ENCODE measurements at regions not wholly inside any gene's neighbourhood (a gene's known extent, or its start where the extent isn't known, plus 50 kb on each side); places are given as distances from the start of the nearest gene placed in this dataset.

DNA sequence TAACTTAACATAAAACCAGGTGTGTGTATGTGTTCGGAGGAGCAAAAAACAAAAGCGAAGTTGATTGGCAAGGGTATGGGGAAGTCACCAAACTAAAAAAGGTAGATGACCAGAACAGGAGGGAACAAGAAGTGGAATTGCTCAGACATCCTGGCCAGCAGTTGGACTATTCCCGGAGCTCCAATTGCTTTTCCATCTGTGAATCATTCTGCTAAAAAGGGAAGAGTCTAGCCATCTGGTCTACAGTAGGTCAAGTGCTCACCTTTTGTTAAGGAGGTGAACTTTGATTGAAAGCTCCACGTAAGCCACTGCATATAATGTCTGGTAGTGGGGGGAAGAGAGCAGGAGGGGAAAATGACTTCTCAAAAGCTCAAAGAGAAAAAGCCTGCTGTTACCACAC, 50.0 kb upstream of the BET1 start:
- Mint-ChIP-seq H3K36me3 (no peaks in the 10 kb centered on the region), H3K9me3 (ENCODE audit: low read depth) (no peaks in the 10 kb centered on the region), H3K27ac (no peak overlapping the region), H3K4me1 (no peaks in the 10 kb centered on the region), H3K27me3 (peaks cover 36% of the 10 kb centered on the region), H3K4me3 (no peak overlapping the region)
- DNase-seq, result no peak
- ATAC-seq, result no peak
- CTCF ChIA-PET, result no interaction called here

DNA sequence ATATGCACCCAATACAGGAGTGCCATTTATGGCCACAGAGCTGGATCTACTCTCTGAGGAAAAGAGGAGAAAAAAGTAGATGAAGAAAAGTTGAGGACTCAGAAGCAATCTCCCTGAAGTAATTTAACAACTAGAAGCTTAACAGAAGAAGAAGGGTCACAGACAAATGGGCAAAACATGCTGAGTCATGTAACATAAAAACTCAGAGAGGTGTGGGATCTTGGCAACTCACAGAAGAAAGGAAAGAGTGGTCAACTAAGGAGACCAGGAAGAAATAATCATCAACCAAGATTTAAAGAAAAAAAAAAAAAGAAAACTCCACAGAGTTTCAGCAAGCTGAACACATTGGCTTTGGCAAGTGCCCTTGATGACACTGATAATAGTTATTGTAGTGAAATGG, 51.8 kb upstream of the BET1 start:
- Mint-ChIP-seq H3K4me1 (peaks cover 4% of the 10 kb centered on the region), H3K27me3 (peaks cover 36% of the 10 kb centered on the region), H3K36me3 (no peaks in the 10 kb centered on the region), H3K9me3 (ENCODE audit: low read depth) (no peaks in the 10 kb centered on the region), H3K27ac (no peak overlapping the region), H3K4me3 (no peak overlapping the region)
- CTCF ChIA-PET, result no interaction called here
- ATAC-seq (no peak), DNase-seq (no peak)

DNA sequence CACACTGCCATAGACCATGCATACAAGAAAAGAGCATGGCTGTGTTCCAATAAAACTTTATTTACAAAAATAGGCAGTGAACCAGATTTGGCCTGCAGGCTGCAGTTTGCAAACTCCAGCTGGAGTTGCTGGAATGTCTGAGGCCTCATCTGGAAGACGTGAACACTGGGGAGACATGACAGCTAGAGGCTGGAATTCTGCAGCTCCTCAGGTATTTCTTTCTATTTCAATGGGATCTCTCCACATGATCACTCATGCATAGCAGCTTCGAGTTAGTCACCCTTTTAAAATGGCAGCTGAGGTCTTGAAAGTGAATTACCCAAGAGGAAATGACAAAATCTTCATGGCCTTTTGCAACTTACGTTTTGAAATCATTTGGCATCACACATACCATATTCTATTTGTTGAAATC, 52.6 kb upstream of the BET1 start:
- no peak for ATAC-seq
- H3K36me3 Mint-ChIP-seq, result no peaks in the 10 kb centered on the region
- H3K4me1 Mint-ChIP-seq, result peaks cover 7% of the 10 kb centered on the region
- CTCF ChIA-PET, result no interaction called here
- no peak for DNase-seq
- no peaks in the 10 kb centered on the region for H3K9me3 Mint-ChIP-seq (ENCODE audit: low read depth)
- no peak overlapping the region for H3K27ac Mint-ChIP-seq
- H3K4me3 Mint-ChIP-seq, result no peak overlapping the region
- peaks cover 42% of the 10 kb centered on the region for H3K27me3 Mint-ChIP-seq

DNA sequence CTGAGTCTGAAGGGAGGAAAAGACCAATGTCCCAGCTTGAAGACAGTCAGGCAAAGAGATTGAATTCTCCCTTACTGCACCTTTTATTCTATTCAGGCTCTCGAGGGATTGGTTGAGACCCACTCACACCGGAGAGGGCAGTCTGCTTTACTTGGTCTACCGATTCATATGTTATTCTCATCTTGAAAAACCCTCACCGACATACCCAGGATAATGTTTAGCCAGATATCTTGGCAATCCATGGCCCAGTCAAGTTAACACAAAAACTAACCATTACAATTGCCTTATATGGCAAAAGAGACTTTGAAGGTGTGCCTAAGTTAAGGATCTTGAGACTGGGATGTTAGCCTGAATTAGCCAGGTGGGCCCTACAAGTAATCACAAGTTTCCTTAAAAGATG, 53.8 kb upstream of the BET1 start:
- no peak overlapping the region for H3K27ac Mint-ChIP-seq
- DNase-seq, result no peak
- CTCF ChIA-PET, result no interaction called here
- no peak for ATAC-seq
- H3K27me3 Mint-ChIP-seq, result peaks cover 46% of the 10 kb centered on the region
- peaks cover 10% of the 10 kb centered on the region for H3K4me1 Mint-ChIP-seq
- H3K9me3 Mint-ChIP-seq (ENCODE audit: low read depth), result no peaks in the 10 kb centered on the region
- no peak overlapping the region for H3K4me3 Mint-ChIP-seq
- no peaks in the 10 kb centered on the region for H3K36me3 Mint-ChIP-seq

DNA sequence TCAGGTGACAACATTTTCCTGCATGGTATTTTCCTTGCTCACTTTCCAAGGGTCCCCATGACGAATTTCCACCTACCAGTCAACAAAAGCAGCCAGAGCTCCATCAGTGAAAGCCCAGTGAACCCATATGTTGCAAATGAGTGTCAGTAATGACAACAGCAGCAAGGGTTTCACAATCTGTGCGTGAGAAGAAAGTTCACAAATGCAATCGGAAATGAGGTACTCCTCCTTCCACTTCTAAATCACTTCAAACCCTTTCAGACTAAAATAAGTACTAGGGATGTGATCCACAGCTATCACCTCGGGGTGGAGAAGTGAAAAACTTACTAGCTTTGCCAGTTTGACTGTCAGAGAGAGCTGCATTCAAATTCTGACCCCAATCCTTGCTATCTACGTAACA, 55.6 kb upstream of the BET1 start:
- no peaks in the 10 kb centered on the region for H3K9me3 Mint-ChIP-seq (ENCODE audit: low read depth)
- H3K27ac Mint-ChIP-seq, result no peak overlapping the region
- H3K4me3 Mint-ChIP-seq, result no peak overlapping the region
- no peaks in the 10 kb centered on the region for H3K36me3 Mint-ChIP-seq
- H3K27me3 Mint-ChIP-seq, result peaks cover 49% of the 10 kb centered on the region
- ATAC-seq (no peak), DNase-seq (no peak)
- CTCF ChIA-PET, result no interaction called here
- H3K4me1 Mint-ChIP-seq, result peaks cover 16% of the 10 kb centered on the region

DNA sequence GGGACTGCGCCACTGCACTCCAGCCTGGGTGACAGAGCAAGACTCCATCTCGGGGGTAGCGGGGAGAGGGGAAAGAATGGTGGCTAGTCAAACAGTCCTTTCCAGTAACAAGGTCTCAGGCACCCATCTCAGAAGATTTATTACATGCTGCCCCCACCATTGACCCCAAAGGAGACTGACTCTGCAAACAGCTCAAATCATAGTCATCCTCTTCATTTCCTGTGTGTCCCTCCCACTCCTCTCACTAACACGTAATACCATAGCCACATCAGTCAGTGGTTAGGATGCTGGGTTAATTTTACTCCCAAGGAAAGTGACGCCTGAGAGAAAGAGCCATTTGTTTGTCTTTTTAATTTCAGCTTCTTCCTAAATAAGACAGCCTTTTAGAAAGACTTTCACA, 56.6 kb upstream of the BET1 start:
- Mint-ChIP-seq H3K27me3 (peaks cover 55% of the 10 kb centered on the region), H3K4me1 (peaks cover 23% of the 10 kb centered on the region), H3K36me3 (no peaks in the 10 kb centered on the region), H3K4me3 (no peak overlapping the region), H3K9me3 (ENCODE audit: low read depth) (no peaks in the 10 kb centered on the region), H3K27ac (no peak overlapping the region)
- DNase-seq, result no peak
- CTCF ChIA-PET, result no interaction called here
- ATAC-seq, result no peak

DNA sequence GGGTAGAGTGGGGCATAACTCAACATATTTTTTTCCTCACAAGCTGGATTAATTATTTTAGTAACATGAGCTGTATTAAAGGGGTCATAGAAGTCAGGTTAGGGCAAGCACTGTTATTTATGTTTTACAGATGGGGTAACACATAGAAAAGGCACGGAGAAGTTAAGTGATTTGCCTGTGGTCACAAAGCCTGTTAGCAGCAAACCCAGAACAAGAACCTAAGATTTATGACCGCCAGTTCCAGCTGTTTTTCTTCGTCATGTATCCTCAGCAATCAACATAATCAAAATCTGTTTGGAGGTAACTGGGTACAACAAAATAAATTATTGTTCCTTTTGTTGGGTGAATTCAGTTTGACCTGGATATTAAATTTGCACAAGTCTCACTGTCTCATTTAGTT, 57.2 kb upstream of the BET1 start:
- H3K27ac Mint-ChIP-seq, result no peak overlapping the region
- H3K4me3 Mint-ChIP-seq, result no peak overlapping the region
- DNase-seq, result no peak
- peaks cover 58% of the 10 kb centered on the region for H3K27me3 Mint-ChIP-seq
- H3K4me1 Mint-ChIP-seq, result peaks cover 23% of the 10 kb centered on the region
- CTCF ChIA-PET, result no interaction called here
- H3K36me3 Mint-ChIP-seq, result no peaks in the 10 kb centered on the region
- H3K9me3 Mint-ChIP-seq (ENCODE audit: low read depth), result no peaks in the 10 kb centered on the region
- ATAC-seq, result no peak

DNA sequence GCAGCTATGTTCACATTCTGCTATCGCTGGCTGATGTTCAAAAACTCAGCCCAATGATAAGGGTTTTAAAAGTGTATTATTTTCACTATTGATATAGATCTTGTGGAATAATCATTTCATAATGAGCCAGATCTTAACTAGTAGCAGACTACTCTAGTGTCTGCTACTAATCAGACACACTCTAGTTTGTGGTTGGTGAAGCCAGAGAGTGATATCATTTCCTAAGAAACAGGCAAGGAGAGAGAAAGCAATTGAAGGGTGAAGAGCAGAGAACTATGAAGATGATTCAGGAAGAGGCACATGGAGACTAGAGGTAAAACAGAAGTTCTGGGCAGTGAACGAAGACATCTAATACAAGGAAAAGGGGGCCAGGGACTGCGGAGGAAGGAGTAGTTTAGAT, 58.2 kb upstream of the BET1 start:
- CTCF ChIA-PET, result no interaction called here
- DNase-seq (no peak), ATAC-seq (no peak)
- no peaks in the 10 kb centered on the region for H3K36me3 Mint-ChIP-seq
- H3K4me1 Mint-ChIP-seq, result peaks cover 23% of the 10 kb centered on the region
- H3K9me3 Mint-ChIP-seq (ENCODE audit: low read depth), result no peaks in the 10 kb centered on the region
- H3K4me3 Mint-ChIP-seq, result no peak overlapping the region
- peaks cover 66% of the 10 kb centered on the region for H3K27me3 Mint-ChIP-seq
- no peak overlapping the region for H3K27ac Mint-ChIP-seq

DNA sequence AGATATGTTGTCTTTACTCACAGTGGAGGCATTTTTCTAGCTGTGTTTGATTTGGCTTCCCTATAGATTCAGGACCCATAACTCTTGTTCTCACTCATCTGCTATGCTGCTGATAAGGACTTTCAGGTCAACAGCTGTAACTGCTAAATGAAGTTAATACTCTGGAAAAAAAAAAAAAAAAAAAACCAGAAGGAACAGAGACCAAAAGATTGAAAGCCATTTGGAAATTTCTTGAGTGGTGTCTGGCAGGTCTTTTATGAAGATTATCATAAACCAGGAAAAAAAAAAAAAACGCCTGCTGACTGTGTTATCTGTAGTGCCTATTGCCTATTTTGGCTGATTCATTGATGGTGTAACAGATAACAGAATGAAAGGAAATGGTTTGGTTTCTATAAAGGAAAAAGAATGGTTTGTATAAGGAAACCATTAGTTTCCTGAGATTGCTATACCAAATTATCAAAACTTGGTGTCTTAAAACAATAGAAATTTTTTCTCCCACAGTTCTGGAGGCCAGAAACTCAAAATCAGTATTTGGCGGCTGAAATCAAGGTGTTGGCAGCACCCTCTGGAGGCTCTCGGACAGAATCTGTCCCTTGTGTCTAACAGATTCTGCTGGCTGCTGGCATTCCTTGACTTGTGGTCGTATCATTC, 60.5 kb upstream of the BET1 start:
- H3K27me3 Mint-ChIP-seq, result peaks cover 72% of the 10 kb centered on the region
- peaks cover 23% of the 10 kb centered on the region for H3K4me1 Mint-ChIP-seq
- CTCF ChIA-PET, result no interaction called here
- no peak for DNase-seq
- H3K4me3 Mint-ChIP-seq, result no peak overlapping the region
- no peak overlapping the region for H3K27ac Mint-ChIP-seq
- no peaks in the 10 kb centered on the region for H3K9me3 Mint-ChIP-seq (ENCODE audit: low read depth)
- peak; percentile 51 for ATAC-seq
- H3K36me3 Mint-ChIP-seq, result no peaks in the 10 kb centered on the region

DNA sequence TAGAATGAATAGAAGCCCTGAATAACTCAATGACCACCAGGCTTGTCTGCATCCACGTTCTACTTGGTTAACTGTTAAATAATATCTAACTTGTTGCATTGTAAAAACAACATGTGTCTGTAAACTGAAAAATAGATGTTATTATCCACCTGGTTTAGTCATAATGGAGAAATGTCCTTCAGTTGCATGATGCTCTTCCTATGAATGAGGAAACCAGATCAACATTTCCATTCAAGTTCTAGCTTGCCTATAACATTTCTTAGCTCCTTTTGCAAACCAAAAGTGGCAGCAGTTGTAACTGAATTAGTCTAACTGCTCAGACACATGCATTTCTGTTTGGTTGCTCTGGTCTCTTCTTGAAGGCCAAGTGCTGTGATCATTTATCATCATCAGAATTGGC, 62.9 kb upstream of the BET1 start:
- ATAC-seq (no peak), DNase-seq (no peak)
- peaks cover 16% of the 10 kb centered on the region for H3K4me1 Mint-ChIP-seq
- H3K27me3 Mint-ChIP-seq, result peaks cover 66% of the 10 kb centered on the region
- H3K4me3 Mint-ChIP-seq, result no peak overlapping the region
- CTCF ChIA-PET, result no interaction called here
- H3K9me3 Mint-ChIP-seq (ENCODE audit: low read depth), result no peaks in the 10 kb centered on the region
- no peaks in the 10 kb centered on the region for H3K36me3 Mint-ChIP-seq
- H3K27ac Mint-ChIP-seq, result no peak overlapping the region

DNA sequence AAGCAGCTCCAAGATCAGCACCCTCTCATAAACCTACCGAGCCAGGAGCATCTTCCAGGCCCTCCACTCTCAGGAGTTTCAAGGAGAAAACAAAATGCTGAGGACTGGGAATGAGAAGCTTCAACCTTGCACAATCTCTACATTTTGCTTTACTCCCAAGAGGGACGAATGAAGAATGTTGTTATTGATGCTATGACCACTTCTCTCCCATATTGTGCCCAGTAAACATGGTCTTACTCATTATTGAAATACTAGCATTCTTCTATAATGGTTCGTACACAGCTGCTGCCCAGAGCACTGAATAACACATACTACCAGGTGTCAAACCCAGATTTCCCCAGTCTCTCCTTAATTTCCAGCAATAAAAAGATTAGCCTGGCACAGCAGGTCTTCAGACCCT, 63.4 kb upstream of the BET1 start:
- ATAC-seq (no peak), DNase-seq (no peak)
- Mint-ChIP-seq H3K9me3 (ENCODE audit: low read depth) (no peaks in the 10 kb centered on the region), H3K36me3 (no peaks in the 10 kb centered on the region), H3K27me3 (peaks cover 64% of the 10 kb centered on the region), H3K27ac (no peak overlapping the region), H3K4me3 (no peak overlapping the region), H3K4me1 (peaks cover 14% of the 10 kb centered on the region)
- CTCF ChIA-PET, result no interaction called here

DNA sequence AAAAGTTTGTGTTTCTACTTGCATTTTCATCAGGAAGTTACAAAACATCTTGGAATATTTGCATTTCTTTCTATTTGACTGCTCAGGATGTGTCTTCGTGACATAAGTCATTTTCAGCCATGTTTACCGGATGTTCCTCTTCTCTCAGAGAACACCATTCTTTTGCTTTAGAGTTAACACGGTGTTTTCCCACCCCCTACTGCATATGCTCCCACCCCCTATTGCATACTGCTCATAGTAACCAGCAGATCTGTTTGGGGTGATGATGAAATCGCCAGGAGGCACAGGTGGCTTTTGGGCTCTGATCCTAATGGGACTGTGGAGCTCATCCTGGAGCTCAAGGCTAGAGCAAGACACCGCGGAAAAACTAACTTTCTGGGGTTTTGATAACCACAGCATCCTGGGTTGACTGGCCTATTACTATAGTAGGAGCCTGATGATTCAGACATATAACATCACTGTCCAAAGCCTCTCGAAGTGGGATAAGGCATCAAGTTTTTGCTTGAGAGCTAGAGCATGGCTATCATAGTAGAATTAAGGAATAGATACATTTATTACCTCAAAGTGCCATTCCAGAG, 65.1 kb upstream of the BET1 start:
- Mint-ChIP-seq H3K27ac (no peak overlapping the region), H3K4me1 (peaks cover 12% of the 10 kb centered on the region), H3K36me3 (no peaks in the 10 kb centered on the region), H3K4me3 (no peak overlapping the region), H3K9me3 (ENCODE audit: low read depth) (no peaks in the 10 kb centered on the region), H3K27me3 (peaks cover 57% of the 10 kb centered on the region)
- ATAC-seq, result no peak
- DNase-seq, result no peak
- CTCF ChIA-PET, result no interaction called here

DNA sequence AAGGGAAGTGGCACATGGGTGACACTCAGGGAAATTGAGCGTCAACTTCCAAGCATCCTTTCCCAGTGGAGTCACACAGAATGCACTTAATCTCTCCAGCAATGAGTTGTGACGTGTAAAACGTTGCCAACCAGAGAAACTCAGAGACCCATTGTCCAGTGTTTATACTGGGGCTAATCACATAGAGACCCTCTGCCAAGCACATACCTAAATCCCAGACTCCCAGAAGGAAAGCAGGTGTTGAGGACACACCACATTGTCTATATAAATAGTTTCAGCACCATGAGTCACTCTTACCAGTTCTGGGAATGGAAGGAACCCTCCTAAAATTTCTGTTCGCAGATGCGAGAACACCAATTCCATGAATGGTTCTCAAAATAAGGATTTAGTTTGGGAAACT, 76.4 kb upstream of the BET1 start:
- Mint-ChIP-seq H3K27me3 (peaks cover 35% of the 10 kb centered on the region), H3K9me3 (ENCODE audit: low read depth) (no peaks in the 10 kb centered on the region), H3K4me3 (no peak overlapping the region), H3K36me3 (no peaks in the 10 kb centered on the region), H3K4me1 (no peaks in the 10 kb centered on the region), H3K27ac (no peak overlapping the region)
- DNase-seq (no peak), ATAC-seq (no peak)
- CTCF ChIA-PET, result no interaction called here

DNA sequence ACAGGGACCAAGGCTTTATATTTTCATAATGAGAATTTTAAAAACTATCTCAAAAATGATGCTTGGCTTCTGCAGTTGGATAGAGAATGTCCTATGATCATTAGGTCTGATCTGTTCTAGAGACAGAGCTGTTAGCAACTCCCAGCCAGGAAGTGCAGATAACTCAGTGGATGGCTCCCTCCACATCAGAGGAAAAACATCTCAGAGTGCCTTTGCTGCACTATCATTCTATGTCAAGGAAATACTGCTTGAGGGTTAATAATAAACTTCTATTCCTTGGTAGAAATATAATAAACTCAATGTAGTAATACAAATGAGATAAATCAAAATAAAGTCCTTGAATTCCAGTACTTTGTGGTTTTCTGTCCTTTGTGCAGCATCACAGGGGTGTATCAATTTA, 78.0 kb upstream of the BET1 start:
- no peak overlapping the region for H3K4me3 Mint-ChIP-seq
- no peaks in the 10 kb centered on the region for H3K4me1 Mint-ChIP-seq
- CTCF ChIA-PET, result interaction anchor here (0.9 kb wide), 1 partner anchor 8 kb away, joined by 3 read pairs; no protein-coding TSS in a partner anchor
- no peak for DNase-seq
- no peaks in the 10 kb centered on the region for H3K9me3 Mint-ChIP-seq (ENCODE audit: low read depth)
- no peak for ATAC-seq
- peaks cover 35% of the 10 kb centered on the region for H3K27me3 Mint-ChIP-seq
- no peaks in the 10 kb centered on the region for H3K36me3 Mint-ChIP-seq
- H3K27ac Mint-ChIP-seq, result no peak overlapping the region

Data from activated CD8-positive, alpha-beta memory T cell treated with anti-CD3 and anti-CD28 coated beads, Interleukin-2, amount 10 ng/mL, durations not matched to agents 7 days and 5 days (primary cell).